Thymus (tissue), 11 donors: ENCODE measurements at regions not wholly inside any gene's neighbourhood (a gene's known extent, or its start where the extent isn't known, plus 50 kb on each side); places are given as distances from the start of the nearest gene placed in this dataset.
"Not testable (repeated sequence)": the region's sequence is repeated elsewhere in the genome, so short reads cannot be mapped to it uniquely, and the experiment has no call there.

Experiments used
- DNase-seq, 9 donors: peaks; one replicate each; pipeline ENCODE4 v3.0.0-alpha.2; 2013; ENCODE audit warnings: low spot score in 9 of 9, low read depth in 6 of 9, missing footprints in 1 of 9
- H3K27ac ChIP-seq, 2 donors: one replicate each; pipeline ENCODE4 v1.5.1; 2013; ENCODE audit warnings: control low read depth in 1 of 2, low read depth in 1 of 2, low read length in 1 of 2, mild to moderate bottlenecking in 1 of 2, moderate library complexity in 1 of 2
- H3K27me3 ChIP-seq, 2 donors: one replicate each; pipeline ENCODE4 v1.5.1; 2013; ENCODE audit warnings: low read length in 1 of 2; ENCODE audit not compliant: control insufficient read depth in 2 of 2, insufficient read depth in 1 of 2
- H3K36me3 ChIP-seq, 2 donors: one replicate each; pipeline ENCODE4 v1.5.1; 2013; ENCODE audit warnings: low read length in 1 of 2, mild to moderate bottlenecking in 1 of 2, moderate library complexity in 1 of 2; ENCODE audit not compliant: control insufficient read depth in 2 of 2, insufficient read depth in 2 of 2
- H3K4me1 ChIP-seq, 2 donors: one replicate each; pipeline ENCODE4 v1.5.1; 2013; ENCODE audit warnings: low read length in 2 of 2; ENCODE audit not compliant: control insufficient read depth in 2 of 2, insufficient read depth in 2 of 2
- H3K4me3 ChIP-seq, 2 donors: one replicate each; pipeline ENCODE4 v1.5.1; 2013; ENCODE audit warnings: low read length in 2 of 2, control low read depth in 1 of 2, mild to moderate bottlenecking in 1 of 2
- H3K9me3 ChIP-seq, 2 donors: one replicate each; pipeline ENCODE4 v1.5.1; 2013; ENCODE audit warnings: low read length in 1 of 2, mild to moderate bottlenecking in 1 of 2; ENCODE audit not compliant: control insufficient read depth in 2 of 2, insufficient read depth in 1 of 2
- WGBS: extraction: QIAGEN DNeasy Blood & Tissue Kit; methylation state at CpG from one replicate; pipeline ENCODE4 v1.1.7; 2013; 5-methylcytosine and 5-hydroxymethylcytosine counted together
- donor health status: healthy.

GRCh38 chr20:54922636-54923035 lies 447.2 kb downstream of the DOK5 start:
- DNase-seq, result no peak
- H3K9me3 ChIP-seq, result no peaks in the 10 kb centered on the region
- no peaks in the 10 kb centered on the region for H3K36me3 ChIP-seq
- 75% methylated on average over 4 of the region's 4 CpGs for WGBS
- no peaks in the 10 kb centered on the region for H3K4me1 ChIP-seq
- no peak overlapping the region for H3K4me3 ChIP-seq
- H3K27me3 ChIP-seq, result no peaks in the 10 kb centered on the region
- no peak overlapping the region for H3K27ac ChIP-seq

DNA sequence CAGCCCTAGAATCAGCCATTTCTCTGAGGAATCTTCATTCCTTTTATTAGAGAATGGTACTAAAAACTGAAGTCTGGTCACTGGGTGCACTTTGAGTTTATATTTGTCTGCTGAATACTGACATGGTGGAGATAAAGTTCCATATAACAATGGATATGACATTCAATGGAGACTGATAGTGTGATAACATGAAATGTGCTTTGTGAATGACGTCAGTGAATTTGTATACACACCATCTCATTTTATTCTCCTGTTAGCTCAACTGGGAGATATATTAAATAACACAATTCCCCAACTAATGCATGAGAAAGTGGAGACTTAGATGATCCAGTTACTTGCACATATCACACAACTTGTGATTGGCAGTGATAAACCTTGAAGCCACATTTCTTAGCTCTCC lies 446.7 kb downstream of the DOK5 start:
- H3K36me3 ChIP-seq, result no peaks in the 10 kb centered on the region
- no peaks in the 10 kb centered on the region for H3K4me1 ChIP-seq
- WGBS, result 89% methylated on average over 1 of the region's 1 CpG
- no peak for DNase-seq
- no peak overlapping the region for H3K4me3 ChIP-seq
- no peak overlapping the region for H3K27ac ChIP-seq
- no peaks in the 10 kb centered on the region for H3K9me3 ChIP-seq
- no peaks in the 10 kb centered on the region for H3K27me3 ChIP-seq

DNA sequence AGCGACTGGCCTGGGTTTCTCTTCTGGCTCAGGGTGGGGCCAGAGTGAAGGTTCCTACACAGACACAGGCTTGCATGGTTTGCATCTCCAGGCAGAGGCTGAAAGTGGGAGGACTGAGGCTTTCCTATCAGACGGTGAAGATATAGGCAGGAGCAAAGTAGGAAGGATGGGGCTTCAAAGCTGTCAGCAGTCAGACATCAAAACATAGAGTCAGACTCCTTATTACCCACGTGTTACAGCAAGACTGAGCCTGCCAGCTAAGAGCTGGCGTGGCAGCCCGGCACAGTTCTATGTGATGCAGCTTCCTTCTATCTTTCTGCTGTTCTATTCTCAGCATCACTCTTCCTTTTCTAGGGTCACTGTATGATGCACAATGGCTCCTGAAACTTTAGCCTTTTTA lies 445.1 kb downstream of the DOK5 start:
- no peak for DNase-seq
- Histone ChIP-seq H3K9me3 (no peaks in the 10 kb centered on the region), H3K36me3 (no peaks in the 10 kb centered on the region), H3K4me3 (no peak overlapping the region), H3K27ac (no peak overlapping the region), H3K4me1 (no peaks in the 10 kb centered on the region), H3K27me3 (no peaks in the 10 kb centered on the region)
- 63% methylated on average over 5 of the region's 5 CpGs for WGBS

DNA sequence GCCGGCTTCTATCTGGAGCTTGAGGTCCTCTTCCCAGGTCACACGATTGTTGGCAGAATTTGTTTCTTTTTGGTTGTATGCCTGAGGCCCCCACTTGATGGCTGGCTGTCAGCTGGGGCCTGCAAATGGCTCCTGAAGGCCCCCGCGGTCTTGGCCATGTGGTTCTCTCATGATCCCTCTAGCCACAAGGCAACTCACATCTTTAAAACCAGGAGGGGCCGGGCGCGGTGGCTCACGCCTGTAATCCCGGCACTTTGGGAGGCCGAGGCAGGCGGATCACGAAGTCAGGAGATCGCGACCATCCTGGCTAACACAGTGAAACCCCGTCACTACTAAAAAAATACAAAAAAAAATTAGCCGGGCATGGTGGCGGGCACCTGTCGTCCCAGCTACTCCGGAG lies 443.6 kb downstream of the DOK5 start:
- H3K27me3 ChIP-seq, H3K4me1 ChIP-seq, H3K9me3 ChIP-seq, H3K27ac ChIP-seq, DNase-seq, H3K36me3 ChIP-seq, H3K4me3 ChIP-seq: not testable (repeated sequence)
- 97% methylated on average over 19 of the region's 19 CpGs for WGBS

DNA sequence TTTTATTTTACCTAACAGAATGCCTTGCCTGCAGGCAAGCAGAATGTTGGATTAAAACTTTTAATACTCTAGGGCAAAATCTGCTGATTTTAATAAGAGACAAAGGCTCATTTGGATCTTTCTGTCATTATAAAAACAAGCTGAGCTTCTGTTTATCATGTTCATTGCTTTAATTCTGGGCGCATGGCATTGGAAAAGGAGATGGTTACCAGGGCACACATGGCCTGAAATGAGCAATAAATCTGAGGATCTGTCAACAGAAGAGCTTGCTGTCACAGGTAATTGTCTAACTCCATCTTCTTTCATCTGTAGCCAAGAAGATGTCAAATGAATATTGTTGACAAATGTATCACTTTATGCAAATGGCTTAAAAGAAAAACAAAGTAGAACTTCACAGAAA lies 439.6 kb downstream of the DOK5 start:
- H3K4me3 ChIP-seq, result no peak overlapping the region
- 87% methylated on average over 1 of the region's 1 CpG for WGBS
- no peaks in the 10 kb centered on the region for H3K9me3 ChIP-seq
- no peaks in the 10 kb centered on the region for H3K27me3 ChIP-seq
- H3K27ac ChIP-seq, result no peak overlapping the region
- DNase-seq, result no peak
- no peaks in the 10 kb centered on the region for H3K36me3 ChIP-seq
- no peaks in the 10 kb centered on the region for H3K4me1 ChIP-seq

DNA sequence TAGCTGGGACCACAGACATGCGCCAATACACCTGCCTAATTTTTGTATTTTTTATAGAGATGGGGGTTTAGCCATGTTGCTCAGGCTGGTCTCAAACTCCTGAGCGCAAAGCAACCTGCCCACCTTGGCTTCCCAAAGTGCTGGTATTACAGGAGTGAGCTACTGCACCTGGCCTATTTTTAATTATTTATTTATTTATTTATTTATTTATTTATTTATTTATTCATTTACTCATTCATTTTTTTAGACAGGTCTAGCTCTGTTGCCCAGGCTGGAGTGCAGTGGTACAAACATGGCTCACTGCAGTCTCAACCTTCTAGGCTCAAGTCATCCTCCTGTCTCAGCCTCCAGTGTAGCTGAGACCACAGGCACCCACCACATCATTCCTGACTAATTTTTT lies 434.3 kb downstream of the DOK5 start:
- H3K4me1 ChIP-seq, result no peaks in the 10 kb centered on the region
- no peak overlapping the region for H3K4me3 ChIP-seq
- no peak overlapping the region for H3K27ac ChIP-seq
- H3K36me3 ChIP-seq, result no peaks in the 10 kb centered on the region
- H3K9me3 ChIP-seq, result no peaks in the 10 kb centered on the region
- DNase-seq, result no peak
- no peaks in the 10 kb centered on the region for H3K27me3 ChIP-seq
- WGBS, result 97% methylated on average over 2 of the region's 2 CpGs

DNA sequence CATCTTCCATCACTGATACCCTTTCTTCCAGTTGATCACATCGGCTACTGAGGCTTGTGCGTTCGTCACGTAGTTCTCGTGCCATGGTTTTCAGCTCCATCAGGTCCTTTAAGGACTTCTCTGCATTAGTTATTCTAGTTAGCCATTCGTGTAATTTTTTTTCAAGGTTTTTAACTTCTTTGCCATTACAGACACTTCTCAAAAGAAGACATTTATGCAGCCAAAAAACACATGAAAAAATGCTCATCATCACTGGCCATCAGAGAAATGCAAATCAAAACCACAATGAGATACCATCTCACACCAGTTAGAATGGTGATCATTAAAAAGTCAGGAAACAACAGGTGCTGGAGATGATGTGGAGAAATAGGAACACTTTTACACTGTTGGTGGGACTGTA lies 430.7 kb downstream of the DOK5 start:
- not testable (repeated sequence) for H3K4me3 ChIP-seq, H3K9me3 ChIP-seq, H3K36me3 ChIP-seq, H3K4me1 ChIP-seq, DNase-seq, H3K27me3 ChIP-seq, H3K27ac ChIP-seq
- WGBS, result 94% methylated on average over 6 of the region's 6 CpGs

DNA sequence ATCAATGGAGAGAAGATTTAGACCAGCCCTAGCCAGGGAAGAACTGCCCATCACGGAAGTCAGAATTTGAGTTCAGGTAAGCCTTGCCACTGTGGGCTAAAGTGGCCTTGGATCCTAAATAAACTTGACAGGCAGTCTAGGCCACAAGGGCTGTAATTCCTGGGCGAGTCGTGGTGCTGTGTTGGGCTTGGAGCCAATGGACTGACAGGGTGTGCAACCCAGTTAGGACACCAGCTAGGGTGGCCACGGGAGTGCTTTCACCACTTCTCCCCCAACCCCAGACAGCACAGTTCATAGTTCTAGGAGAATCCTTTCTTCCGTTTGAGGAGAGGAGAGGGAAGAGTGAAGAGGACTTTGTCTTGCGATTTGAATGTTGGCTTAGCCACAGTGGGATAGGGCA lies 422.4 kb downstream of the DOK5 start:
- 91% methylated on average over 6 of the region's 6 CpGs for WGBS
- Histone ChIP-seq H3K36me3 (no peaks in the 10 kb centered on the region), H3K27me3 (no peaks in the 10 kb centered on the region), H3K9me3 (peaks cover 5 to 21% of the 10 kb centered on the region in 2 donors), H3K4me1 (no peaks in the 10 kb centered on the region), H3K27ac (no peak overlapping the region), H3K4me3 (no peak overlapping the region)
- DNase-seq, result no peak

DNA sequence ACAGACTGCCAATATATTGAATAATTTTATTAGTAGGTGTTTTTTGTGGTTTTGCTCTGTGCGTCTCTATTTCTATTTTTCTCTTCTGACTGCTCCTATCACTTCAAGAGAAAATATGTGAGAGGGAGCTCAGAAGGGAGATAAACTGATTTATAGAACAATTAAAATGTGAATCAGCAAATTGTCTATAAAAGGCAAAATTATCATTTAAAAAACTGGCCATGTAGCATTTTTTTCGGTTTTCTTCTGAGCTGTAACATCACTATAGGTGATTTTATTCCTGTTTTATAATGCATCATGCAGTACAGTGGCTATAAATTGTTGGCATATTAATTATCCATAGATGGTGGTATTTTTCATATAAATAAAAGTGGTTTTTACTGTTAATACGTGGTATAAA lies 416.5 kb downstream of the DOK5 start:
- Histone ChIP-seq H3K27me3 (no peaks in the 10 kb centered on the region), H3K4me1 (no peaks in the 10 kb centered on the region), H3K4me3 (no peak overlapping the region), H3K36me3 (no peaks in the 10 kb centered on the region), H3K27ac (no peak overlapping the region), H3K9me3 (peaks cover 0 to 8% of the 10 kb centered on the region in 2 donors)
- no peak for DNase-seq
- WGBS, result 91% methylated on average over 3 of the region's 3 CpGs

DNA sequence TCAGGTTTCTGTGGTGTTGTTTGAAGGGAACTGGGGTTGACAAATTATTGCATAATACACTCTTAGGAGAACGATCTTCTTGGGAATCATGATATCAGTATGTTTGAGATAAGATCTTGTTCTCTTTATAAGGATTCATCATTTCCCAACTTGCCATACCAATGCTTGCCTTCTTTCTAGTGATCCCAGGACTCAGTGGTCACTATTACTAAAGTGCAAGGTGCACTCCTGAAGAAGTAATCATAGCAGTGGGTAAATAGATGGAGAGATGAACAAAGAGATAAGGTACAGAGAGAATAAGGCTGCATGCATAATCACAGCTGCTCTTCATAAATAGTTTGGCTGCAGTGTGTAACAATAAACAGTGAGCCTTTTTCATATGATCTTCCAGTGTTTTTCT lies 404.0 kb downstream of the DOK5 start:
- H3K27me3 ChIP-seq, result no peaks in the 10 kb centered on the region
- no peak overlapping the region for H3K27ac ChIP-seq
- H3K4me1 ChIP-seq, result no peaks in the 10 kb centered on the region
- no peaks in the 10 kb centered on the region for H3K9me3 ChIP-seq
- H3K36me3 ChIP-seq, result no peaks in the 10 kb centered on the region
- no peak overlapping the region for H3K4me3 ChIP-seq
- no peak for DNase-seq
- WGBS, result 86% methylated on average over 1 of the region's 1 CpG
